NCI-H460 (cell line): ENCODE measurements at regions not wholly inside any gene's neighbourhood (a gene's known extent, or its start where the extent isn't known, plus 50 kb on each side); places are given as distances from the start of the nearest gene placed in this dataset.
"Not testable (repeated sequence)": the region's sequence is repeated elsewhere in the genome, so short reads cannot be mapped to it uniquely, and the experiment has no call there.

ENCODE experiments used
- DNase-seq: peaks from one replicate; pipeline ENCODE4 v3.0.0-alpha.2; 2016; ENCODE audit warnings: low read depth; ENCODE audit errors: extremely low read depth

- no peak for DNase-seq
These were observed 359.4 kb upstream of the SFSWAP start for GRCh38 chr12:131351319-131352028.

DNA sequence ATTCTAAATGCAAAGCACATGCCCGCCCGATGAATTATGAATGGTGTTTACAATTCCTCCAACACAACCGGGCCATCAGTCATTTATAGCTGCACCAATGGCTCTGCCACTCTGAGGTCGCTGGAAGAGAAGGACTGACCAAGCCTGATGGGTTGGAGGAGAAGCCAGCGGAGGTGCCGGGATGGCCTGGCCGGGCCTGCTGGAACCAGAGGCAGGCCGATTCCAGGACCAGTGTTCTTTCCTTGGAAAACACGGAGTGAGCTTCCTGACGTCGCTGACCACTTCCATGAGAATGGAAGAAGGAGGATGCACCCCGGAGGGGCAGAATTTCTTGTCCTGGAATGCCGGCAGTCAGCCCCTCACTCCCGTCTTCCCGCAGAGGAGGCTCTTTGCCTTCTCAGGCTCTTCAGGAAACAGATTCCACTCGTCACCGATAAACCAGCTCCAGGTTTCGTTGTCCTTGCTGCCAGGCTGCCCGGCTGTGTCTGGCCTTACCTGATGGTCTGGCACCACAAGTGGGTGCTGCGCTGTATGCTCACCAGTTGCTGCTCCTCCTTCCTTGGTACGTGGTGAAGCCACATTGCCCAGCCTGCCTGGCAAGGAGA lies 358.5 kb upstream of the SFSWAP start:
- DNase-seq: no peak

GRCh38 chr12:131353376-131353775 lies 357.5 kb upstream of the SFSWAP start:
- DNase-seq: no peak

- no peak for DNase-seq
These were observed 357.1 kb upstream of the SFSWAP start for GRCh38 chr12:131353826-131354225.

DNA sequence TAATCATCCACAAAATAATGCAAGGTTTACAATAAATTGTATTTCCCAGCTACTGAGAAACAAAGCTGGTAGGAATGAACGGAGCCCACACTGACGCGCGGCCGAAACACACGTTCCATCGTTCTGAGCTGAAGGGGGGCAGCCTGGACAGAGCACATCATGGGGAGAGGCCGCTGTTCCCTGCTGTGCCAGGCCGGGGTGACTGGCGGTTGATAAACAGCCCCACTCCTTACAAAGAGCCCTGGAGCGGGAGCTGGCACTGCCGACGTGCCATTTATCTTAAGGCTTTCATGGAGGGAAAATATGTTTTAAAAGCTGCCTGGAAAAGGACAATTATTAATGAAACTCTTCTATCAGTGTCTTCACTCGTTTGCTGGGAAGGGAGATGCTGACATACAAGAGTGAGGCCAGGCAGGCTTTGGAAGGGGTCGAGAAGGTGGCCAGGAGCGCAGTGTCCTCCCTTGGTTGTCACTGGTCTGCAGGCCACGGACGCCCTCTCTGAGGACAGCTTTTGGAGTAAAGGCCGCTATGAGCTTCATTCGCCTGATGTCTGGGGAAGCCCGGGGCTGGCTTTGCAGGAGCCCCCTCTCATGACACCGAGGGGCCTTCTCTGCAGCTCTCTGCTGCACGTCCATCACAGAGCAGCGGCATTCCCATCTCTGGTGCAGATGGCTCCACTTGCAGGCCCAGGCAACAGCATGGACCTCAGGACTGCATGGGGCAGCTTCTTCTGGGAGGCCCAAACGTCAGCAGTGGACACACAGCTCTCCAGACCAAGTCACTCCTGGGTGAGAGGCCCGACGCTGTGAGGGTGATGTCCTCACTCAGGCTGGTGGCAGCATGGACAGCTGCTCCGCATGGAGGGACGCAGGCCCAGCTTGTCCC lies 355.3 kb upstream of the SFSWAP start:
- no peak for DNase-seq

DNA sequence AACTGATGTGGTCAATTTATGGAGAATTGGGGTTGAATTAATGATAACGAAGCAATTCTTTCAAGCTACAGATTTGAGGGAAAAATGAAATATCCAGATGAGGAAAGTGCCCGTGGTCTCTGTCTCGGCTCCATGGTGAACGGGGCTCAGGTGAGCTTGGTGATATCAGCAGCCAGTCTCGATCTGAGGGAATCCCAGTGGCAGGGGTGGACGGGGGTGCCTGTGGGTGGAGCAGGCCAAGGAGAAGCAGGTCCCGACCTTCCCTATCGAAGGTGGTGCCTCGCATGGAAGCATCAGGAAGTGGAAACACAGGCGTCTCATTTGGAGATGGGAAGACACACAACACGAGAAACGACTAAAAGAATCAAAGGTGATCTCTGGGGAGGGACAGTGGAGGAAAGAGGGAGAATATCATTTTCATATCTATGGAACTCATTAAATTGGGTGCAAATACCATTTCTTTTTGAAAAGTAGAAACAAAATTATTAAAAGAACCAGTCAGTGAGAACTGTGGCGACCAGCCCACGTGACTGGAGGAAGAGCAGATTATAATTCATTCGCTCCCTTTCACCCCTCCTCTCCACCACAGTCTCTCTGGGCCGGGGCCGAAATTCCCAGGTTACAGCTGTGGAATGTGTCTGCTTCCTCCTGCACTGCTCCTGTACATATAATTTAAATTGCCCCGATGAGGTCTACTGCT lies 354.3 kb upstream of the SFSWAP start:
- no peak for DNase-seq

GRCh38 chr12:131357185-131357747 lies 353.6 kb upstream of the SFSWAP start:
- DNase-seq: no peak

DNA sequence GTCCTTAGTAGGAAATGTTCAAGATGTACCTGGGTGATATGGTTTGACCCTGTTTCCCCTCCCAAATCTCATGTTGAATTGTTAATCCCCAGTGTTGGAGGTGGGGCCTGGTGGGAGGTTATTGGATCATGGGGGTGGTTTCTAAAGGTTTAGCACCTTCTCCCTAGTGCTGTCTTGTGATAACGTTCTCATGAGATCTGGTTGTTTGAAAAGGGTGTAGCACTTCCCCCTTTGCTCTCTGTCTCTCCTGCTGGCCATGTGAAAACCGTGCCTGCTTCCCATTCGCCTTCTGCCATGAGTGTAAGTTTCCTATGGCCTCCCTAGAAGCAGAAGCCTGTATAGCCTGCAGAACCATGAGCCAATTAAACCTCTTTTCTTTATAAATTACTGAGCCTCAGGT lies 353.0 kb upstream of the SFSWAP start:
- no peak for DNase-seq

DNA sequence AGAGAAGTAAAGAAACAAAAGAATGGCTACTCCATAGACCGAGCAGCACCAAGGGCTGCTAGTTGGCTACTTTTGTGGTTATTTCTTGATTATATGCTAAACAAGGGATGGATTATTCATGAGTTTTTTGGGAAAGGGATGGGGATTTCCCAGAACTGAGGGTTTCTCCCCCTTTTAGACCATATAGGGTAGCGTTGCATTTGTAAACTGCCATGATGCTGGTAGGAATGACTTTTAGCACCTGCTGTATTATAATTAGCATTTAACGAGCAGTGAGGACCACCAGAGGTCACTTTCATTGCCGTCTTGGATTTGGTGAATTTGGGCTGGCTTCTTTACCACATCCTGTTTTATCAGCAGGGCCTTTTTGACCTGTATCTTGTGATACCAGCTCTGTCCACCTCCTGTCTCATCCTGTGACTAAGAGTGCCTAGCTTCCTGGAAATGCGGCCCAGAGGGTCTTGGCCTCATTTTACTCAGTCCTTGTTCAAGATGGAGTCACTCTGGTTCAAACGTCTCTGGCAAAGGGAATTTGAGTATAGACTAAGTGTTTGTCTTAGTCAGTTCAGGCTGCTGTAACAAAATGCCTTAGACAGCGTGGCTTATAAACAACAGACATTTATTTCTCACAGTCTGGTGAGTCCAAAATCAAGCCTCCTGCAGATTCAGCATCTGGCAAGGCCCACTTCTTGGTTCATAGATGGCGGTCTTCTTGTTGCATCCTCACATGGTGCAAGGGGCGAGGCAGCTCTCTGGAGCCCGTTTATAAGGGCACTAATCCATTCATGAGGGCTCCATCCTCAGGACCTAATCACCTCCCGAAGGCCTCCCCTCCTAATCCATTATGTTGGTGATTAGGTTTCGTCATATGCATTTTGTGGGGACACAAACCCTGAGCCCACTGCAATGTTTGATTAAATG lies 348.3 kb upstream of the SFSWAP start:
- DNase-seq: no peak

- no peak for DNase-seq
These were observed 347.5 kb upstream of the SFSWAP start for GRCh38 chr12:131363393-131363792.

- DNase-seq: no peak
These were observed 346.9 kb upstream of the SFSWAP start for GRCh38 chr12:131363841-131364495.

DNA sequence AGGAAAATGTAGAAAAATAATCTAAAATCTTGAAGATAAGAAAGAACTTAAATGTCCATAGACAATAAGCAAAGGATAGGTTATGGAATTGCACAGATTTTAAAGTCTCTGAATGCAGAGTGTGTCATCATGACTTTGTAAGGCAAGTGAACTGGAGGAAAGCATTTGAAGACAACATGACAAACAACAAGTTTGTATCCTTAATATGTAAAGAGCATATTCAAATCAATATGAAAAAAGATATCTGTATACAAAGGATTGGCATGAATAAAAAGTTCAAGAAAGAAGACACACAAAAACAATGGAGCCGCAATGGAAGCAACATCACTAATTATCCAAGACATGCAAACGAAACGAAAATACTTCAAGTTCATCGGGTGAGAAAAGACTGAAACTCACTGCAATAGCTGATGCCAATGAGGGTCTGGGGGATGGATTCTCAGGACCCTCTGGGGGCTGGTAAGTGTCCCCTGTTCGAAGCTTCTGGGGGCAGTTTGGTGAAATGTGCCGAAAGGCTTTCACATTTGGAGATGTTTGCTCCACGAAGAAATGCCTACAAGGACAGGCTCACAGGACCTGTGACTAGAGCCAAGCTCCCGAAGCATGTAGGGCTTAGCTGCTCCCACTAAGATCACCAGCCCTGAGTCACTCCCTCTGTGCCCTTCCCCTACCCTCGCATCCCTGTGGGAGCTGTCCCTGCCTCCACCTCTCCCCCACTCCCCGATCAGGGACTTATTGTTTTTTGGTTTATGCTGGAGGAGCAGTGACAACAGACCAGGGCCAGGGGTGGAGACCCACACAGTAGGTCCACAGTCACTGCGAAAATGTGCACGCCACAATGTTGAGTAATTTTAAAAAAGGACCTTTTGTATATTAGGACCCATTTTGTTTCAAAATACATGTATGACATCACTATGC lies 345.7 kb upstream of the SFSWAP start:
- DNase-seq: no peak

DNA sequence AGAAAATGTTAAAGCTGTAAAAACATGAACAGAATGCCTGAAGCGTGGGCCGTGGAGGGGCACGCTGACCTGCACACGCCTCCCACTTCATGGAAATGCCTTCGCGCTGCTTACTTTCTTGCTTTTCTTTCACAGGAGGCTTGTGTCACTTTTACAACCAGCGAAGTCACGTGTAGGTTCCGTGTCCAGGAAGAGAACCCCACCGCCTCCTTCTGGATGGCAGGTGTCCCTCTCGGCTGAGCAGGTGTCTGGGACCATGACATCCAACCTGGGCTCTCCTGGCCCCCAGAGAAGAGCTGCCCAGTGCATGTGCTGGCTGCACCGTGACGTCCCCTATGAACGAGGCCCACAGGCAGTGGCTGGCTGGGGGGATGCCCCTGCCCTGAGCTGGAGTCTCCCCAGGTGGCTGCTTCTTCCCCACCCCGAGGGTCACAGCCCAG lies 345.0 kb upstream of the SFSWAP start:
- DNase-seq: no peak

GRCh38 chr12:131366261-131366871 lies 344.5 kb upstream of the SFSWAP start:
- DNase-seq: no peak

- not testable (repeated sequence) for DNase-seq
These were observed 343.6 kb upstream of the SFSWAP start for GRCh38 chr12:131367067-131367982.

DNA sequence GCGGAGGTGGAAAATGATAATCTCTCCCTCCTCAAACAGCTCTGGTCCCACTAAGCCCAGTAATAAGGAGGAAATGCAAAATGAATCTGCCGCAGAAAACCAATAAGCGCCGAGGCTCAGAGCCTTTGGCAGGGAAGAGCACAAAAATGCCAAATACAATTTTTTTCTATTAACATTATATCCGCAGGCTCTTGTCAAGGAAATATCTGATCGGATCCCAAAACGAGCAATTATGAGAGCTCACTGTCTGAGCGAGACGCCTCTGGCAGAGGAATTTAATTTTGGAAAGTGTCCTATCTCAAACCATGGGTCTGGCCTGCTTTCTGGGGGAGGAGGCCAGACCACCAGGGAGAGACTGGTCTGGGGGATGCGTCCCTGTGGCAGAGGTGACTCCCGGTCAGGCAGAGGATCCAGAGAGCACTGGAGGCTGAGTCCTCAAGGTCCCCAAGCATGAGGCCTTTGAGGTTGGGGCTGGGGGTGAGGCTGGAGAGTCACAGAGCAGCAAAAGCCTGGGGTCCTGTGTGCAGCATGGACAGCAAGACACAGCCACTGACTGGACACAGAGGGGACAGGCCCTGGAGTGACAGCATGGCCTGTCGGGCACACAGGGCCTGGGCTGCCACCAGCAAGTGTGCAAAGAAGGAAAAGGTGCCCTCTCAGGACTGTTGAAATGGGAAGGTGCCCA lies 342.8 kb upstream of the SFSWAP start:
- no peak for DNase-seq
